ENCODE measurements at regions not wholly inside any gene's neighbourhood (a gene's known extent, or its start where the extent isn't known, plus 50 kb on each side); places are given as distances from the start of the nearest gene placed in this dataset.
"Not testable (repeated sequence)": the region's sequence is repeated elsewhere in the genome, so short reads cannot be mapped to it uniquely, and the experiment has no call there.

DNA sequence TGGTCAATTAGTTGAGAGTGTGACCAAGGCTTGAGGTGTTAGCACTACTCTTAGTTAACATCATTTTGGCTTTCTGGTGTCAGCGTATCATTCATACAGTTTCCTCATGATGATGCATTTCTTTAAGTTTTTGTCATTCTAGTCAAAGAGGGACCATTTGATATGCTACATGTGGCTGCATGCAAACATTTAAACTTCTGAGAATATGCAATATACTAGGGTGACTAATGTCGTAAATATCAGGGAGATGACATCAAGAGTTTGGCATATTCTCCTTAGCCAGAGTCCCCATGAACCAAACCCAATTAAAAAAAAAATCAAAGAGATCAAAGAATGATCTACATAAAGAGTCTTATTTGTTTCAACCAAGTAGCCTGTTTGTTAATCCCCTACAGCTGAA lies 537.4 kb upstream of the PCDH7 start:
- no peak for DNase-seq
- CTCF ChIA-PET: no interaction called here

DNA sequence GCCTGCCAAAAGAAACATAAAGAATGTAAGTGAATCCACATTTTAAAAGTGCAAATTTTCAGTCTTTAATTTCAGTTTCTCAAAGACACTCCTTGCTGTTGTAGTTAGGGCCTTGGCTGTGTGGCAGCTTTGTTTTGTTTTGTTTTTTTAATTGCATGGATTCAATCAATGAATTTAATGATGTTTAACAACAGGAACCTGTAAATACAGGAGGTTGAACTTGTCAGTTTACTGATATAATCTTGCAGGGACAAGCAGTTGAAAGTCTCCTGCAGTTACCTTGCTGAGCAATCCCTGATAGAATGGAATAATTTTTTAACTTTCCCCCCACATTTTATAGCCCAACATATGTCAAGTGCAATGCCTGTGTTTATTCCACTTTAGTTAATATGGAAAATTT lies 528.3 kb upstream of the PCDH7 start:
- Mint-ChIP-seq H3K4me1 (no peaks in the 10 kb centered on the region), H3K27ac (no peak overlapping the region), H3K4me3 (no peak overlapping the region), H3K9me3 (peaks cover 5% of the 10 kb centered on the region), H3K27me3 (no peaks in the 10 kb centered on the region), H3K36me3 (no peaks in the 10 kb centered on the region)
- CTCF ChIA-PET: no interaction called here
- DNase-seq: no peak

More for the DNA sequence above, 537.4 kb upstream of the PCDH7 start:
- H3K4me1 Mint-ChIP-seq: no peaks in the 10 kb centered on the region
- H3K4me3 Mint-ChIP-seq: no peak overlapping the region
- H3K9me3 Mint-ChIP-seq: peaks cover 7% of the 10 kb centered on the region
- H3K36me3 Mint-ChIP-seq: no peaks in the 10 kb centered on the region
- H3K27ac Mint-ChIP-seq: no peak overlapping the region
- H3K27me3 Mint-ChIP-seq: no peaks in the 10 kb centered on the region

DNA sequence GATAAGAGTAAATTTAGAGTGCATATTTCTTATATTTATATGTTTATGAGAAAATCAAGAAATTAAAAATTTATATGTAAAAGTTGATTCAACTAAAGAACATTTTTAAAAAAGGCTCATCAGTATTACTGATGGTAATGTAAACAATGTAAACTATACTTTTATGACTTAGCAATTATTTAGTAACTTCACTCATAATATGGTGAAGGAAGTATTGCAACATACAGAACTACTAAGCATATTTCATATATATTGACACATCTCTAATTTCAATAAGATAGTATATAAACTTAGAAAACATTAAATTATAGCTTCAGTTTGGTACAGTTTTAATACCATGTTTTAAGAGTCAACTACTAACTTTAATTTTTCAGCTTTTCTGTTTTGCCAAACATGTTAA lies 512.8 kb upstream of the PCDH7 start:
- Mint-ChIP-seq H3K9me3 (peaks cover 8% of the 10 kb centered on the region), H3K36me3 (no peaks in the 10 kb centered on the region), H3K4me1 (no peaks in the 10 kb centered on the region), H3K4me3 (no peak overlapping the region), H3K27ac (no peak overlapping the region), H3K27me3 (no peaks in the 10 kb centered on the region)
- CTCF ChIA-PET: no interaction called here
- DNase-seq: no peak

- Mint-ChIP-seq H3K4me3 (no peak overlapping the region), H3K36me3 (no peaks in the 10 kb centered on the region), H3K27me3 (no peaks in the 10 kb centered on the region), H3K9me3 (peaks cover 11% of the 10 kb centered on the region), H3K4me1 (no peaks in the 10 kb centered on the region), H3K27ac (no peak overlapping the region)
- CTCF ChIA-PET: no interaction called here
- DNase-seq: no peak
Measured at GRCh38 chr4:30208731-30209435, 511.3 kb upstream of the PCDH7 start.

GRCh38 chr4:30215973-30216372 lies 504.2 kb upstream of the PCDH7 start:
- CTCF ChIA-PET, H3K4me1 Mint-ChIP-seq, H3K27me3 Mint-ChIP-seq, DNase-seq, H3K36me3 Mint-ChIP-seq, H3K4me3 Mint-ChIP-seq, H3K27ac Mint-ChIP-seq: not testable (repeated sequence)
- peaks cover 28% of the 10 kb centered on the region for H3K9me3 Mint-ChIP-seq

DNA sequence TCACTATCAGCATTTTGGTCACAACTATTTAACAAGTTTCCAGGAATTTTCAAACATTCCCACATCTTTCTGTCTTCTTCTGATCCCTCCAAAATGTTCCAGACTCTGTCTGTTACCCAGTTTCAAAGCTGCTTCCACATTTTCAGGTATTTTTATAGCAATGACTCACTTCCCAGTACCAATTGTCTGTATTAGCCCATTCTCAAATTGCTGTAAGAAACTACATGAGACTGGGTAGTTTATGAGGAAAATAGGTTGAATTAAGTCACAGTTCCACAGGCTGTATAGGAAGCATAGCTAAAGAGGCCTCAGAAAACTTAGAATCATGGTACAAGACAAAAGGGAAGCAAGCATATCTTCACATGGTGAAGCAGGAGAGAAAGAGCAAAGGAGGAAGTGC lies 475.0 kb upstream of the PCDH7 start:
- Mint-ChIP-seq H3K9me3 (peaks cover 16% of the 10 kb centered on the region), H3K4me3 (no peak overlapping the region)
- CTCF ChIA-PET: no interaction called here

DNA sequence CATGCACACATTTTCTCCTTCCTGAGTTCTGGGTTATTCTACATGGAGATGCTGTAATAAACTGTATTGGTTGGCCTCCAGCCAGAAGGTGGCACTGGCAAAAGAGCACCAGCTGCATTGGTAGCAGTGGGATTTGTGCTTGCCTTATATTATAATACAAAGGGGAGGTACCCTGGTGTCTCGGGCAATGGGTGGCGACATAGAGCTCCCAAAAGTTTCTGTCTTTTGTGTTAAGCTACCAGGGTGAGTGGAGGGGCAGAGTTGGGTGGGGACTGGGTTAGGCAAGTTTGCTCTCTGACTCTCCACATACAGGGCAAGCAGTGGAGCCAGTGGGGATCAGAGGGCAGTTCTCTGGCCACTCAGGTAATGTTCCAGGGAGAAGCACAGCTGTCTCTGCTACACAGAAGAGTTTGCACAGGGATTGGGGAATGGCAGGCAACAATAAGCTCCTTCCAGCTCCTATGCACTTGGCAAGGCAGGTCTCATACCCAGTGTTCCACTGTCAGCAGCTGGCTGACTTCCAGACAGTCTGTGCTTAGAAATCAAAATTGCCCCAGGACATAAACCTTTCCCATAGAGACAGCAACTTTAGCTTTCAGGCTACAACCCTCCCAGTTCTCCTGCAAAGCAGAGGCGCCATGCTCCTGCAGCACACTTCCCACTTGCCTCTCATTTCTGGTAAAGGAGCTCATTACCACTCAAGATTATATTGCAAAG lies 463.9 kb upstream of the PCDH7 start:
- Mint-ChIP-seq H3K27me3 (no peaks in the 10 kb centered on the region), H3K27ac (no peak overlapping the region), H3K4me3 (no peak overlapping the region), H3K36me3 (no peaks in the 10 kb centered on the region), H3K9me3 (no peaks in the 10 kb centered on the region), H3K4me1 (no peaks in the 10 kb centered on the region)
- CTCF ChIA-PET: no interaction called here
- DNase-seq: no peak

More for the DNA sequence above, 475.0 kb upstream of the PCDH7 start:
- no peak overlapping the region for H3K27ac Mint-ChIP-seq
- no peaks in the 10 kb centered on the region for H3K4me1 Mint-ChIP-seq
- no peaks in the 10 kb centered on the region for H3K36me3 Mint-ChIP-seq
- no peak for DNase-seq
- no peaks in the 10 kb centered on the region for H3K27me3 Mint-ChIP-seq

DNA sequence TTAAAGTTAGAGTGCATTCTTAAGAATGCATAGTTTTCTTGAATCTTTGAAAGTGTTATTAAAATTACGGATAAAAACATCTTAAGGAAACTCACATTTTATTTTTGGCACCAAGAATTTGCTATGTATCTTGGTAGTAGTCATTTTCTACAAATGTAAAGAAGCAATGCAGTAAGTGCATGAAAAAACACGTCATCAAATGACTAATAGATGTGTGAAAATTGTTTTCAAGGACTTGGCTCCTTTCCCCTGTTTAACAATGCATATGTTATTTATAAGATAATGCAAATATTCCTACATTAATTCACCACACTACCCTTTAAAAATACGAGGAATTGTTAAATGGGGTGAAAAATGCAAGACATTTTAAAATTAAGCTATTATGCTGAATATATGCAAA lies 461.2 kb upstream of the PCDH7 start:
- no peaks in the 10 kb centered on the region for H3K9me3 Mint-ChIP-seq
- CTCF ChIA-PET: no interaction called here
- H3K4me3 Mint-ChIP-seq: no peak overlapping the region
- H3K4me1 Mint-ChIP-seq: no peaks in the 10 kb centered on the region
- DNase-seq: no peak
- no peaks in the 10 kb centered on the region for H3K36me3 Mint-ChIP-seq
- no peaks in the 10 kb centered on the region for H3K27me3 Mint-ChIP-seq
- H3K27ac Mint-ChIP-seq: no peak overlapping the region

- CTCF ChIA-PET: no interaction called here
- Mint-ChIP-seq H3K4me3 (no peak overlapping the region), H3K27me3 (no peaks in the 10 kb centered on the region), H3K4me1 (no peaks in the 10 kb centered on the region), H3K27ac (no peak overlapping the region), H3K9me3 (no peaks in the 10 kb centered on the region), H3K36me3 (no peaks in the 10 kb centered on the region)
- DNase-seq: no peak
Measured at GRCh38 chr4:30262379-30262778, 457.8 kb upstream of the PCDH7 start.

GRCh38 chr4:30264465-30264864 lies 455.7 kb upstream of the PCDH7 start:
- Mint-ChIP-seq H3K27me3 (no peaks in the 10 kb centered on the region), H3K36me3 (no peaks in the 10 kb centered on the region), H3K4me1 (no peaks in the 10 kb centered on the region), H3K27ac (no peak overlapping the region), H3K4me3 (no peak overlapping the region), H3K9me3 (no peaks in the 10 kb centered on the region)
- DNase-seq: no peak
- CTCF ChIA-PET: no interaction called here

- CTCF ChIA-PET: no interaction called here
- Mint-ChIP-seq H3K27me3 (no peaks in the 10 kb centered on the region), H3K27ac (no peak overlapping the region), H3K9me3 (peaks cover 3% of the 10 kb centered on the region), H3K4me3 (no peak overlapping the region), H3K4me1 (no peaks in the 10 kb centered on the region), H3K36me3 (no peaks in the 10 kb centered on the region)
- DNase-seq: no peak
Measured at GRCh38 chr4:30265716-30266115, 454.5 kb upstream of the PCDH7 start.

- Mint-ChIP-seq H3K9me3 (peaks cover 17% of the 10 kb centered on the region), H3K4me3 (no peak overlapping the region), H3K27ac (no peak overlapping the region), H3K4me1 (no peaks in the 10 kb centered on the region), H3K36me3 (no peaks in the 10 kb centered on the region), H3K27me3 (no peaks in the 10 kb centered on the region)
- CTCF ChIA-PET: no interaction called here
- DNase-seq: no peak
Measured at GRCh38 chr4:30268370-30268769, 451.8 kb upstream of the PCDH7 start.

- DNase-seq: no peak
- no peaks in the 10 kb centered on the region for H3K27me3 Mint-ChIP-seq
- H3K4me1 Mint-ChIP-seq: no peaks in the 10 kb centered on the region
- H3K36me3 Mint-ChIP-seq: no peaks in the 10 kb centered on the region
- CTCF ChIA-PET: no interaction called here
- no peak overlapping the region for H3K4me3 Mint-ChIP-seq
- H3K27ac Mint-ChIP-seq: no peak overlapping the region
- H3K9me3 Mint-ChIP-seq: peaks cover 19% of the 10 kb centered on the region
Measured at GRCh38 chr4:30269850-30270249, 450.3 kb upstream of the PCDH7 start.

GRCh38 chr4:30281986-30282385 lies 438.2 kb upstream of the PCDH7 start:
- no peaks in the 10 kb centered on the region for H3K4me1 Mint-ChIP-seq
- no peak for DNase-seq
- CTCF ChIA-PET: no interaction called here
- H3K27me3 Mint-ChIP-seq: no peaks in the 10 kb centered on the region
- no peaks in the 10 kb centered on the region for H3K36me3 Mint-ChIP-seq
- no peak overlapping the region for H3K4me3 Mint-ChIP-seq
- no peak overlapping the region for H3K27ac Mint-ChIP-seq
- H3K9me3 Mint-ChIP-seq: peaks cover 8% of the 10 kb centered on the region

- H3K4me1 Mint-ChIP-seq: no peaks in the 10 kb centered on the region
- no peak for DNase-seq
- H3K27me3 Mint-ChIP-seq: no peaks in the 10 kb centered on the region
- H3K27ac Mint-ChIP-seq: no peak overlapping the region
- CTCF ChIA-PET: no interaction called here
- peaks cover 6% of the 10 kb centered on the region for H3K9me3 Mint-ChIP-seq
- no peak overlapping the region for H3K4me3 Mint-ChIP-seq
- H3K36me3 Mint-ChIP-seq: no peaks in the 10 kb centered on the region
Measured at GRCh38 chr4:30283336-30283735, 436.8 kb upstream of the PCDH7 start.

All from activated naive CD4-positive, alpha-beta T cell treated with anti-CD3 and anti-CD28 coated beads, Interleukin-2, amount 10 ng/mL, durations not matched to agents 7 days and 5 days (primary cell).